ENCODE measurements at regions not wholly inside any gene's neighbourhood (a gene's known extent, or its start where the extent isn't known, plus 50 kb on each side); places are given as distances from the start of the nearest gene placed in this dataset.

GRCh38 chr5:152456815-152457443 is 51.9 kb upstream of the NMUR2 start:
- BruUV-seq (replicated peaks): no TSS peak
- intact Hi-C loops (cut with micrococcal nuclease): no loop called here
- H3K27ac Mint-ChIP-seq (ENCODE audit: low read depth, unreplicated experiment): no peak overlapping the region
- POLR2A ChIA-PET: interaction anchor here (0.6 to 1.1 kb wide), 2 partner anchors 9 to 16 kb away, joined by 3 read pairs; no protein-coding TSS in a partner anchor
- no peak overlapping the region for H3K4me3 Mint-ChIP-seq (ENCODE audit: unreplicated experiment)
- H3K27me3 Mint-ChIP-seq (ENCODE audit: insufficient read depth, unreplicated experiment): peaks cover 58% of the 10 kb centered on the region
- H3K4me1 Mint-ChIP-seq (ENCODE audit: insufficient read depth, unreplicated experiment): no peaks in the 10 kb centered on the region
- H3K36me3 Mint-ChIP-seq (ENCODE audit: insufficient read depth, unreplicated experiment): no peaks in the 10 kb centered on the region
- TF ChIP-seq CTCF (IDR thresholded peaks at IDR 0.05; ENCODE audit: unreplicated experiment): no peak
- CTCF ChIA-PET: interaction anchor here (1.1 kb wide), 1 partner anchor 109 kb away, joined by 4 read pairs; no protein-coding TSS in a partner anchor
- H3K9me3 Mint-ChIP-seq (ENCODE audit: unreplicated experiment): no peaks in the 10 kb centered on the region
- DNase-seq (ENCODE audit: unreplicated experiment): no peak

- H3K4me1 Mint-ChIP-seq (ENCODE audit: insufficient read depth, unreplicated experiment): no peaks in the 10 kb centered on the region
- H3K4me3 Mint-ChIP-seq (ENCODE audit: unreplicated experiment): no peak overlapping the region
- CTCF ChIA-PET: interaction anchor here (0.6 kb wide), 1 partner anchor 115 kb away, joined by 4 read pairs; no protein-coding TSS in a partner anchor
- intact Hi-C loops (cut with micrococcal nuclease): no loop called here
- no peak for TF ChIP-seq CTCF (IDR thresholded peaks at IDR 0.05; ENCODE audit: unreplicated experiment)
- POLR2A ChIA-PET: no interaction called here
- no peaks in the 10 kb centered on the region for H3K36me3 Mint-ChIP-seq (ENCODE audit: insufficient read depth, unreplicated experiment)
- peaks cover 57% of the 10 kb centered on the region for H3K27me3 Mint-ChIP-seq (ENCODE audit: insufficient read depth, unreplicated experiment)
- BruUV-seq (replicated peaks): no TSS peak
- no peak overlapping the region for H3K27ac Mint-ChIP-seq (ENCODE audit: low read depth, unreplicated experiment)
- no peak for DNase-seq (ENCODE audit: unreplicated experiment)
- H3K9me3 Mint-ChIP-seq (ENCODE audit: unreplicated experiment): no peaks in the 10 kb centered on the region
These were observed 57.1 kb upstream of the NMUR2 start for GRCh38 chr5:152462021-152462721.

GRCh38 chr5:152464048-152464447 is 59.0 kb upstream of the NMUR2 start:
- no peak for TF ChIP-seq CTCF (IDR thresholded peaks at IDR 0.05; ENCODE audit: unreplicated experiment)
- no peaks in the 10 kb centered on the region for H3K4me1 Mint-ChIP-seq (ENCODE audit: insufficient read depth, unreplicated experiment)
- no TSS peak for BruUV-seq (replicated peaks)

GRCh38 chr5:152465140-152465539 is 60.1 kb upstream of the NMUR2 start:
- Mint-ChIP-seq H3K27ac (ENCODE audit: low read depth, unreplicated experiment) (no peak overlapping the region), H3K9me3 (ENCODE audit: unreplicated experiment) (no peaks in the 10 kb centered on the region), H3K36me3 (ENCODE audit: insufficient read depth, unreplicated experiment) (no peaks in the 10 kb centered on the region), H3K27me3 (ENCODE audit: insufficient read depth, unreplicated experiment) (peaks cover 67% of the 10 kb centered on the region), H3K4me3 (ENCODE audit: unreplicated experiment) (no peak overlapping the region), H3K4me1 (ENCODE audit: insufficient read depth, unreplicated experiment) (no peaks in the 10 kb centered on the region)
- DNase-seq (ENCODE audit: unreplicated experiment): no peak
- ChIA-PET CTCF (interaction anchor here (0.6 to 1.4 kb wide), 2 partner anchors 40 to 666 kb away, joined by 3 to 4 read pairs; no protein-coding TSS in a partner anchor), POLR2A (interaction anchor here (0.8 to 0.9 kb wide), 2 partner anchors 8 to 637 kb away, joined by 3 to 4 read pairs; no protein-coding TSS in a partner anchor)
- no TSS peak for BruUV-seq (replicated peaks)
- intact Hi-C loops (cut with micrococcal nuclease): no loop called here
- TF ChIP-seq CTCF (IDR thresholded peaks at IDR 0.05; ENCODE audit: unreplicated experiment): no peak

More at GRCh38 chr5:152464048-152464447, 59.0 kb upstream of the NMUR2 start:
- no peak overlapping the region for H3K4me3 Mint-ChIP-seq (ENCODE audit: unreplicated experiment)
- intact Hi-C loops (cut with micrococcal nuclease): no loop called here
- H3K27ac Mint-ChIP-seq (ENCODE audit: low read depth, unreplicated experiment): no peak overlapping the region
- H3K36me3 Mint-ChIP-seq (ENCODE audit: insufficient read depth, unreplicated experiment): no peaks in the 10 kb centered on the region
- no peaks in the 10 kb centered on the region for H3K9me3 Mint-ChIP-seq (ENCODE audit: unreplicated experiment)
- CTCF ChIA-PET: interaction anchor here (1.4 kb wide), 1 partner anchor 41 kb away, joined by 3 read pairs; no protein-coding TSS in a partner anchor
- POLR2A ChIA-PET: no interaction called here
- H3K27me3 Mint-ChIP-seq (ENCODE audit: insufficient read depth, unreplicated experiment): peaks cover 67% of the 10 kb centered on the region
- DNase-seq (ENCODE audit: unreplicated experiment): no peak
